PC-9 (cell line): ENCODE measurements at regions not wholly inside any gene's neighbourhood (a gene's known extent, or its start where the extent isn't known, plus 50 kb on each side); places are given as distances from the start of the nearest gene placed in this dataset.

Source experiments
- BruUV-seq: library from RNA; stranded (reverse); fragments of 400-500 nt; replicated peaks from 2 replicates; lab custom pipeline; 2021; lab: Mats Ljungman, UMichigan
- CTCF ChIA-PET: fragments of 300-600 bp; sonication (Branson Sonifier 250); formaldehyde crosslinking; loops from one replicate; lab custom pipeline; 2022; ENCODE audit warnings: antibody characterized with exemption; lab: Charles Lee
- POLR2A ChIA-PET: fragments of 300-600 bp; sonication (Branson Sonifier 250); formaldehyde crosslinking; loops from one replicate; lab custom pipeline; 2022; ENCODE audit warnings: antibody characterized with exemption; ENCODE audit not compliant: unreplicated experiment; lab: Charles Lee
- DNase-seq, 2 experiments: peaks; one replicate each; pipeline versions ENCODE4 v3.0.0 to v3.0.0-alpha.2; 2015 to 2022; ENCODE audit warnings: mixed read lengths in 1 of 2
- H2AFZ ChIP-seq: fragments of 200-600 bp; sonication (generic); 2 replicates; pipeline ENCODE4 v1.8.1; 2017; ENCODE audit warnings: antibody characterized with exemption
- H3F3A ChIP-seq: fragments of 200-600 bp; sonication (generic); 2 replicates; pipeline ENCODE4 v1.8.1; 2017; ENCODE audit warnings: antibody characterized with exemption, mild to moderate bottlenecking, low read depth; ENCODE audit not compliant: insufficient read depth
- H3K27ac ChIP-seq: fragments of 200-600 bp; sonication (generic); 2 replicates; pipeline ENCODE4 v1.6.1; 2016; ENCODE audit warnings: mixed run types
- H3K27me3 ChIP-seq: fragments of 200-600 bp; sonication (generic); 2 replicates; pipeline ENCODE4 v1.6.1; 2016; ENCODE audit warnings: low read depth, mixed run types; ENCODE audit not compliant: insufficient read depth
- H3K36me3 ChIP-seq: fragments of 200-600 bp; sonication (generic); 2 replicates; pipeline ENCODE4 v1.6.1; 2016; ENCODE audit warnings: low read depth, mixed run types
- H3K4me1 ChIP-seq: fragments of 200-600 bp; sonication (generic); replicated peaks from 2 replicates; pipeline ENCODE4 v1.6.1; 2016; ENCODE audit warnings: mixed run types; ENCODE audit not compliant: insufficient read depth
- H3K4me2 ChIP-seq: fragments of 200-600 bp; sonication (generic); 2 replicates; pipeline ENCODE4 v1.6.1; 2017; ENCODE audit warnings: mixed run types
- H3K4me3 ChIP-seq: fragments of 200-600 bp; sonication (generic); 2 replicates; pipeline ENCODE4 v1.6.1; 2016; ENCODE audit warnings: mixed run types
- H3K79me2 ChIP-seq: fragments of 200-600 bp; sonication (generic); 2 replicates; pipeline ENCODE4 v1.6.1; 2017; ENCODE audit warnings: low read depth, mixed run types
- H3K9me2 ChIP-seq: fragments of 200-600 bp; sonication (generic); 2 replicates; pipeline ENCODE4 v1.8.1; 2017; ENCODE audit warnings: mild to moderate bottlenecking; ENCODE audit not compliant: insufficient read depth
- H3K9me3 ChIP-seq: fragments of 200-600 bp; sonication (generic); 2 replicates; pipeline ENCODE4 v1.8.1; 2016; ENCODE audit warnings: low read depth; ENCODE audit not compliant: insufficient read depth
- H4K20me1 ChIP-seq: fragments of 200-600 bp; sonication (generic); 2 replicates; pipeline ENCODE4 v1.8.1; 2017; ENCODE audit not compliant: insufficient read depth
- EZH2 ChIP-seq: fragments of 200-600 bp; sonication (generic); IDR thresholded peaks from 2 replicates; pipeline ENCODE4 v1.8.0; 2017; ENCODE audit warnings: antibody characterized with exemption, low read depth
- intact Hi-C: fragments of 100-400 bp; cut with micrococcal nuclease; formaldehyde crosslinking; loops from one replicate; pipeline ENCODE4 v1.10.0; 2022; ENCODE audit not compliant: unreplicated experiment
- TF ChIP-seq, protein P1 (sequence below): fragments of 200-600 bp; sonication (generic); conservative IDR thresholded peaks from 2 replicates; pipeline ENCODE4 v1.6.1; 2017; ENCODE audit warnings: mixed run types, antibody characterized with exemption, mild to moderate bottlenecking, moderate library complexity

- intact Hi-C loops: no loop called here
- H3K79me2 ChIP-seq: no peaks in the 10 kb centered on the region
- H3K36me3 ChIP-seq: no peaks in the 10 kb centered on the region
- CTCF ChIA-PET: no interaction called here
- H3K9me3 ChIP-seq: no peaks in the 10 kb centered on the region
- H3K4me2 ChIP-seq: no peak overlapping the region
- no peaks in the 10 kb centered on the region for H3K9me2 ChIP-seq
- no TSS peak for BruUV-seq
- POLR2A ChIA-PET: no interaction called here
- no peak overlapping the region for H2AFZ ChIP-seq
- no peak overlapping the region for H3K27ac ChIP-seq
- TF ChIP-seq EZH2: no peak
- TF ChIP-seq, protein P1, sequence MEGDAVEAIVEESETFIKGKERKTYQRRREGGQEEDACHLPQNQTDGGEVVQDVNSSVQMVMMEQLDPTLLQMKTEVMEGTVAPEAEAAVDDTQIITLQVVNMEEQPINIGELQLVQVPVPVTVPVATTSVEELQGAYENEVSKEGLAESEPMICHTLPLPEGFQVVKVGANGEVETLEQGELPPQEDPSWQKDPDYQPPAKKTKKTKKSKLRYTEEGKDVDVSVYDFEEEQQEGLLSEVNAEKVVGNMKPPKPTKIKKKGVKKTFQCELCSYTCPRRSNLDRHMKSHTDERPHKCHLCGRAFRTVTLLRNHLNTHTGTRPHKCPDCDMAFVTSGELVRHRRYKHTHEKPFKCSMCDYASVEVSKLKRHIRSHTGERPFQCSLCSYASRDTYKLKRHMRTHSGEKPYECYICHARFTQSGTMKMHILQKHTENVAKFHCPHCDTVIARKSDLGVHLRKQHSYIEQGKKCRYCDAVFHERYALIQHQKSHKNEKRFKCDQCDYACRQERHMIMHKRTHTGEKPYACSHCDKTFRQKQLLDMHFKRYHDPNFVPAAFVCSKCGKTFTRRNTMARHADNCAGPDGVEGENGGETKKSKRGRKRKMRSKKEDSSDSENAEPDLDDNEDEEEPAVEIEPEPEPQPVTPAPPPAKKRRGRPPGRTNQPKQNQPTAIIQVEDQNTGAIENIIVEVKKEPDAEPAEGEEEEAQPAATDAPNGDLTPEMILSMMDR: no peak
- H3K27me3 ChIP-seq: no peaks in the 10 kb centered on the region
- DNase-seq: no peak
- no peaks in the 10 kb centered on the region for H3F3A ChIP-seq
- no peaks in the 10 kb centered on the region for H3K4me1 ChIP-seq
- H3K4me3 ChIP-seq: no peak overlapping the region
- no peaks in the 10 kb centered on the region for H4K20me1 ChIP-seq
These were observed 51.3 kb upstream of the LARGE1 start for GRCh38 chr22:33971561-33971961.

DNA sequence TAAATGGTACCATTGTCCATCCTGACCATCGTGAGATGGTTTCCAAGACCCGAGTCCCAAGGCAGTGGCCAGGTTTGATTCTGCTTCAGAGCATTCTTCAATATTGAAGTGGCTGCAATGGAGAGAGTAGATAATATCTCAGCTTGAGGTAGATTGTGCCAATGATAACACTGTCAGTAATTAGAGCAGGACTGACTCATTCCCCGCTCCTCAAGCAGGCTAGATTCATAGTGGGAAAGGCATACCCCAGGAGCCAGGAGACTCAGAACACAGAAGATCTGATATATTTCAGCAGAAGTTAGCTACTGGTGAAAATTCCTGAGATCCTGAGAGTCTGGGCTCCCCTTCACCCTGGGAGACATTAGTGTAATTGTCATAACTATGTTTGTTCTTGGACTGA is 55.6 kb upstream of the LARGE1 start:
- Histone ChIP-seq H3F3A (no peaks in the 10 kb centered on the region), H2AFZ (no peak overlapping the region), H3K4me2 (no peak overlapping the region), H3K79me2 (no peaks in the 10 kb centered on the region), H3K9me2 (no peaks in the 10 kb centered on the region), H3K4me1 (no peaks in the 10 kb centered on the region), H3K27ac (no peak overlapping the region), H3K9me3 (no peaks in the 10 kb centered on the region), H4K20me1 (no peaks in the 10 kb centered on the region), H3K4me3 (no peak overlapping the region), H3K27me3 (0 out of 2 replicates have a peak, but pooled peaks cover under 1% of the 10 kb centered on the region), H3K36me3 (no peaks in the 10 kb centered on the region)
- no peak for DNase-seq
- intact Hi-C loops: no loop called here
- BruUV-seq: no TSS peak
- TF ChIP-seq, protein P1: no peak
- no peak for TF ChIP-seq EZH2
- POLR2A ChIA-PET: no interaction called here
- CTCF ChIA-PET: no interaction called here

GRCh38 chr22:33983558-33983957 is 63.3 kb upstream of the LARGE1 start:
- Histone ChIP-seq H3K9me3 (no peaks in the 10 kb centered on the region), H3K4me3 (no peak overlapping the region), H3K79me2 (no peaks in the 10 kb centered on the region), H3F3A (no peaks in the 10 kb centered on the region), H3K36me3 (no peaks in the 10 kb centered on the region), H3K9me2 (no peaks in the 10 kb centered on the region), H2AFZ (no peak overlapping the region), H3K4me1 (no peaks in the 10 kb centered on the region), H3K27ac (no peak overlapping the region), H3K4me2 (no peak overlapping the region), H4K20me1 (no peaks in the 10 kb centered on the region), H3K27me3 (peaks cover 16% of the 10 kb centered on the region; the same call in 1 of the 2 replicates)
- ChIA-PET CTCF (no interaction called here), POLR2A (no interaction called here)
- no peak for DNase-seq
- intact Hi-C loops: no loop called here
- TF ChIP-seq EZH2: no peak
- TF ChIP-seq, protein P1: no peak
- no TSS peak for BruUV-seq
